HG03159 (cell line): ENCODE measurements at regions not wholly inside any gene's neighbourhood (a gene's known extent, or its start where the extent isn't known, plus 50 kb on each side); places are given as distances from the start of the nearest gene placed in this dataset.

Source experiments
- ATAC-seq: cut with Tn5 transposase; IDR thresholded peaks from one replicate; pipeline ENCODE4 v1.9.1; 2021; ENCODE audit warnings: mild to moderate bottlenecking, moderate library complexity; ENCODE audit not compliant: unreplicated experiment

DNA sequence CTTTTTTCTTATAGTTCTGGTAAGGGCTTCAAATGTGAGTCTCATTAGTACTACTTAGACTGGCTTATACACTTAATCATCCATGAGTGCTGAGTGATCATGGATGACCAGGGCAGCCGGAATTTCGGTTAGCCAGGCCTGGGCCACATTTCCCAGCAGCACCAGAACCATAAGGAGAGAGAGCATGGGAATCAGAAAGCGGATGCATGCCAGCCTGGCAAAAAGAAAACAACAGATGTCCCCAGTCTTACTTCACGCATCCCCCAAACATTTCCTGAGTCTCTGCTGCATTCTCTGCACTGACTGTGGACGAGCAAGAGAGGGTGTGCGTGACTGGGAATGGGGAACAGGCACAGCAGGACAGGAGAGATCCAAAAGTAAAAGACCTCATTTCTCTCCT, 371.1 kb upstream of the ZNF608 start:
- ATAC-seq = no peak

DNA sequence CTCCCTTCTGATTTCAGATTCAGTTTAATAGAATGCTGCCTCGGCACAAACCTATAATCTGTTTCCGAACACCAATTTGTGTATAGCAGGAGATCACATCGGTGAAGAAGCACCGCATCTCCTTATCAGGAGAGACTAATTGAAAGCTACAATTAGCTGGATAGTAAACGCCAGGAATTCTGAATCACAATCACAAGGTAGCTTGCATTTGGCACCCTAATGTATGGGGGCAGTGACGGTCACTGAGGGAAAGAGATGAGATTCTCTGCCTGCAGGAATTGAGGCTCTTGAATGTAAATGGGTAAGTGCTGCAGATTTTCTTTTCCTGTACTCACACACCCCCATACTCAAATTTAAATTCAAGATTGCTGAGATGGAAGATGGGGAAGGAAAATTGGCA, 373.6 kb upstream of the ZNF608 start:
- no peak for ATAC-seq

DNA sequence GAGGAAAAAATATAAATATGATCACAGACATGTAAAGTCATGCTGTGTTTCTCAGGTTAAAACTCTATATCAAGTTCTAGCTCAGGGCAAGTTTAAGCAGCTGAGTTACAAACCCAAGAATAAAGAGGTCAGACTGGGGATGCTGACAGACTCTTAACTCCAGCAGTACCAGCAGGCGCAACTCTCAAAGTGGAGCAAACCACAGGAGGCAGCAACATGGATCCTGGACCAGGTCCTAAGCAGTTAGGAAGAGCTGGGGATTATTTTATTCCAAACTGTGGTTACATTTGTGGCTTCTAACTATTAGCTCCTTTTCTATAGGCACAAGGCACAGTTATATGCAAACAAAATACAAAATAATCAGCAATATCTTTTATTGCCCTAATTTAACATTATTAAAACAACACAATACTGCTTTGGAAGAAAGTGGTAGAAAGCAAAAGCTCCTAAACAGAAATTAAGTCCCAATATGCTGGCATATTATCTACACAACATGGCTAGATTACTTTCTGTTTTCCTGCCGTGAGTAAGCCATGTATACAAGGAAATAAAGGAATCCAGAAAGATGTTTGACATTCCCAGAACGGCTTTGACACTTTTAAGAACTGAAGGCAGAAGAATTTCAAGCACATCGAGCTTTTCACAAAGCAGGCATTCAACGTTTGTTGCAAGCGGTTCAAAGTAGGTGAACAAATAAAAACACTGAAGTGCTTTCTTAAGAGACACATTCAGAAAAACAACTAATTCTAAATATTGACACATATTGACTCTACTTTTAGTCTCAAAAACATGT, 378.8 kb upstream of the ZNF608 start:
- ATAC-seq = no peak

GRCh38 chr5:125126050-125126449, 379.6 kb upstream of the ZNF608 start:
- no peak for ATAC-seq

DNA sequence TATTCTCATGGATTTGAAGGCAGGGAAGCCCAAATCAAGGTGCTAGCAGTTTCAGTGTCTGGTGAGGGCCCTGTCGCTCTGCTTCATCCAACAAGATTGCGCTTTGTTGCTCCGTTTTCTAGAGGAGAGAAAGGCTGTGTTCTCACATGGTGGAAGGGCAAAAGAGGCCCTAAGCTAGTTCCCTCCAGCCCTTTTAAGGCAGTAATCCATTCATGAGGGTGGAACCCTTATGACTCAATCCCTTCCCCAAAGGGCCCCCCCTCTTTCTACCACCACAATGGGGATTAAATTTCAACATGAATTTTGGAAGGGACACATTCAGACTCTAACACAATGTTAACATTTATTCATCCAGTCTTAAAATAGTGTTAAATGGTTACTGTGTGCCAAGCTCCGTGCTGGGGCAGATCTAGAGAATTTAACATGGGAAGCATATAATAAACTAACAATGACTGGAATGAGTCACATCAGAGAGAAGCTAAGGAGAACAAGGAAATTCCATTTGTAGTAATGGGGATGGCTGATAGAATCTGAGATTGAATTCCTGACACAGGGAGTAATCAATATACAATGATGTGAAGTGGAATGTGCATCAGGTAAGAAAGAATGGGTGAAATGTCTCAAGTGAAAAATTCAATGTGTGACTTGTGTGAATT, 382.8 kb upstream of the ZNF608 start:
- ATAC-seq = no peak

- ATAC-seq = no peak
Measured at GRCh38 chr5:125130591-125130990, 384.2 kb upstream of the ZNF608 start.

DNA sequence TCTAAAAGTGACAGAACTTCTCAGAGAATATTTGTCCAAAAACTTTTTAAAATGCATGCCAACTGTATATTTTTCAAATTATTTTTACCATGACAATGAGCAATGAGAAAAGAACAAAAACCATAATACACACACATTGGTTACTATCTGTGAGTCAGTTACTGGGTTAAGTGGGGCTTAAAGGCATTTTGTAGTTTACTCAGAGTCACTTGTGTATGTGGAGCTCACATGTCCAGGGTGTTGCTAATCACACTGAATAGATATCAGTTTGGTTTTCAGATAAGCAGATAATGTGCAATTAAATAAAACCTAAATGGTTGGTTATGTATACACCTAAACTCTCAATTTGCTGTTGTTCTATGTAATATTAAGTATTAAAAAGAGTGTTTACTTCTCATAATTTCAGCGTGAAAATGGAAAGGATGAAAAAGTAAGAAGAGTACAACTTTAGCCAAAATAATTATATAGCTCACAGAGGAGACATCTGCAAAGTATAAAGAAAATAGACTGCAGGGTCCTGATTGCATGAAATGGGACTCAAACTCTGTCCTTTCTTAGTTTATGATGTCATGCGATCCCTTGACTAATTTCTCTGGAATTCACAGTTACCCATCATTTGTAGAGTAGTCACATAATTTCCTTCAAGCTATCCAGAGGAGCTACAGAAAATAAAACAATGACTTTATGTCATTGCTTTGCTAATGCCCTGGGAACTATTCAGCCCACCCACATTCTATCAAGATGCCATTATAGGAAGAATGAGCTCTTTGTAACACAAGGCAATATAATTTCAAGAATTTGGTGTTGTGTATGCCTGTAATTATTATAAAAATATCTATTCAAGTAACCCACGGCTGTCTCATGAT, 388.0 kb upstream of the ZNF608 start:
- ATAC-seq = no peak

- ATAC-seq = no peak
Measured at GRCh38 chr5:125137535-125137934, 391.1 kb upstream of the ZNF608 start.

- no peak for ATAC-seq
Measured at GRCh38 chr5:125138266-125138665, 391.8 kb upstream of the ZNF608 start.

DNA sequence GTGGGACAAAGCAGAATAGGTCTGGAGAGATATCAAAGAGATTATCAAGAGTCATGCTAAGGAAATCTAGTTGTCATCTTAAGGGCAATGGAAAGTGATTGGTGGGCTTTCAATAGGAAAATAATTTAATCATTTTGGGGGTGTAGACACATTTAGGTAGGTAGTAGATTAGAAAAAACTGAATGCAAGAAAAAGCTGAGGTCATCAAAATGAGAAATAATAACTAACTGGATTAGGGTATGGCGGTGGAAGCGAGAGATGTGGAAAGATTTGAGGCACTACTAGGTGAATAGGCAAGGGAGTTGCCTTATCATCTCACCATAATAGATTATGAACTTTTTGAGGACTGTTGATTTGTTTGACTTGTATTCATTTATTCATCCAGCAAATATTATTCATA, 393.2 kb upstream of the ZNF608 start:
- no peak for ATAC-seq

DNA sequence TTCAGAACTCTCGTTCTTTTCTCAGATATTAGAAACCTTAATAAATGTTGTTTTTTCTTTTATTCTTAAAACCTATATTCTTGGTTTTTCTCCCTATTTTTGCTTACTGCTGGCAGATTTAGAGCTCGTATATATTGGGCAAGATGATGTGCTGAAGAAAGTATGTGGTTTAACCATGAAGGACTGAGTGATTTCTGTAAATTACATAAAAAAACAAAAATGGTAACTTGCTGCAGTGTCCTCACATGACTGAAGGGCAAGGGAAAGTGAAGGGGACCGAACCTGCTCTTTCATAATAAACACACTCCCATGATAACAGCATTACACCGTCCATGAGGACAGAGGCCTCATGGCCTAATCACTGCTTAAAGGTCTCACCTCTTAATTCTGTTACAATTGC, 393.8 kb upstream of the ZNF608 start:
- no peak for ATAC-seq

DNA sequence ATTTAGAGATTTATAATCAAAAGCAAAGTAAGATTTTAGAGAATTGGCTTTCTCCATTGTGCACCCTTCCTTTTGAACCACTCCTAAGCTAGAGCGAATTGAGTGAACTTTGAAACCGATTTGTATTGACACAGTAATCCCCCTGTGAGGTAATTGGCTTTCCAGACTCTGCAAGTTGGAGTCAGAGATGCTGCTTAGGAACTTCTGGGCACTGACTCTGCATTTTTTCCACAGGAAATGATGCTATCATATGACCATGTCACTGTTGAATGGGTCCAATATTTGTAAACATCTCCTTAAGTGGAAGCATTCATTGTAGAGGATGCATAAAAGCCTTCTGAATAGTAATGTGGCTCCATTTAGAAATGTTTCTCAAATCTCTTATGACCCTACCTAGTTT, 394.4 kb upstream of the ZNF608 start:
- no peak for ATAC-seq

GRCh38 chr5:125142458-125142857, 396.0 kb upstream of the ZNF608 start:
- ATAC-seq = no peak

DNA sequence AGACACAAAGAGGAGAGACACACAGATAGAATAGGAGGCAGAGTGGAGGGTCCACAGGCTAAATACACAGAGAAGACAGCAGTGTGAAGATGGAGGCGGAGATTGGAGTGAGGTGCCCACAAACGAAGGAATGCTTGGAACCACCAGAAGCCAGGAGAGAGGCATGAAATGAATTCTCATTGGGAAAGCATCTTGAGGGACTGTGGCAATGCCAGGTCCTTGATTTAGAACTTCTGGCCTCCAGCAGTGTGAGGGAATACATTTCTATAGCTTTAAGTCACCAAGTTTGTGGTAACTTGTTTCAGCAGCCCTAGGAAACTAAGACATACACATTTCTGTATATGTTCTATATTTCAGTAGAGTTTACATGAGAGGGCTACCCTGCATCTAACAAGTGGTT, 396.6 kb upstream of the ZNF608 start:
- ATAC-seq = no peak

DNA sequence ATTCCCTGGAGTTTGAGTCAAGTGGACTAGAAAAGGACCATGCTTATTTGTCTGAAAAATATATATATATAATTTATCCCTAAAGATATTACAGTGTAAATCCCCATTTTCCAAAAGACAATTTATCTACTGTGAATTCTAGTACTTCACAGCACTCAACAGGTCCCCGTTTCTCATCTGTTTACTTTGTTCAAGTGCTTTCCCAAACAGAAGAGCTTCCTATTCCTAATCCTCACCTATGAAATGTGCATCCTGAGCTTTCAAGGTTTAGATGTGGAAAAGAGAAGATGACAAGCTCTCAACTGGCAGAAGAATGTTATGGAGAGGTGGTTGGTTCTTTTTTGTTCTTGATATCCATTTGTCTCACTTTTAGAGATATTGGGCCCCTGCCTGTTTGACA, 401.6 kb upstream of the ZNF608 start:
- ATAC-seq = no peak

DNA sequence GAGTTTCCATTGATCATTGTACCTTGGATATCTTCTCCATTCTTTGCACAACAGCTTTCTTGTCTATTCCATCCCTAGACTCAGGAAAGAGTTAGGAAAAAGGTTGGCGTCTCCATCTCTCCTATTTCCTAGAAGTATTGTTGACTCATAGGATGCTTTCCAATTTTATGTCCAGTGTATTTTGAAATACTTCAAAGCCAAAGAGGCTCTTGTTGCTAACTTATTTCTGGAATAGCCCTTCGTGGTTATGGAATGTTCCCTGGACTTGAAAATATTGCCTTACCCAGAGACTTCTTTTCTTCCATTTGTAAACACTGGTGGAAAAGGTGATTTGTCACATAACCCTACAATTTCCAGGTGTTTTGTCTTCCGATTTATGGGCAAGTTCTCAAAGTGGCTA, 402.3 kb upstream of the ZNF608 start:
- ATAC-seq = no peak

GRCh38 chr5:125149110-125149509, 402.7 kb upstream of the ZNF608 start:
- ATAC-seq = no peak

GRCh38 chr5:125149527-125149926, 403.1 kb upstream of the ZNF608 start:
- ATAC-seq = no peak

GRCh38 chr5:125150041-125150669, 403.7 kb upstream of the ZNF608 start:
- no peak for ATAC-seq

- no peak for ATAC-seq
Measured at GRCh38 chr5:125151150-125151900, 404.9 kb upstream of the ZNF608 start.

DNA sequence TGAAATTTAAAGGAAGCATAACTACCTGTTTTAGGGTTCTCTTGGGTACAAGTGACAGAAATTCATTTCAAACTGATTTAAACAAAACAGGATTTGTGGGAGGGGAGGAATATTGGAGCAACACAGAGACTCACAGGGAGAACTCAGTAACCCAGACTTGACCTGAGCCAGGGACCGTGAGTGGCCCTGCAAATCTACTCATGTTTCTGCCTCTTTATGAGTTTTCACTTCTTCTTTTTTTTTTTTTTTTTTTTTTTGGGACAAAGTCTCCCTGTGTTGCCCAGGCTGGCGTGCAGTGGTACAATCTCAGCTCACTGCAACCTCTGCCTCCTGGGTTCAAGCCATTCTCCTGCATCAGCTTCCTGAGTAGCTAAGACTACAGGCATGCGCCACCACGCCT, 405.6 kb upstream of the ZNF608 start:
- no peak for ATAC-seq
